Testis (tissue), 2 donors: ENCODE measurements at regions not wholly inside any gene's neighbourhood (a gene's known extent, or its start where the extent isn't known, plus 50 kb on each side); places are given as distances from the start of the nearest gene placed in this dataset.

Experiments used
- POLR2A ChIP-seq: fragments of 450-650 bp; IDR thresholded peaks from one replicate; pipeline ENCODE4 v1.6.1; 2017; ENCODE audit warnings: antibody characterized with exemption, mild to moderate bottlenecking, moderate library complexity
- TF ChIP-seq, protein P1 (sequence below), 3 experiments: fragments of 450-650 bp in 2 of 3; fragments of 200-600 bp in 1 of 3; sonication (generic) in 1 of 3; IDR thresholded peaks; one replicate each; pipeline ENCODE4 v1.5.1; 2016 to 2019; ENCODE audit warnings: antibody characterized with exemption in 3 of 3, mild to moderate bottlenecking in 2 of 3, moderate library complexity in 1 of 3

DNA sequence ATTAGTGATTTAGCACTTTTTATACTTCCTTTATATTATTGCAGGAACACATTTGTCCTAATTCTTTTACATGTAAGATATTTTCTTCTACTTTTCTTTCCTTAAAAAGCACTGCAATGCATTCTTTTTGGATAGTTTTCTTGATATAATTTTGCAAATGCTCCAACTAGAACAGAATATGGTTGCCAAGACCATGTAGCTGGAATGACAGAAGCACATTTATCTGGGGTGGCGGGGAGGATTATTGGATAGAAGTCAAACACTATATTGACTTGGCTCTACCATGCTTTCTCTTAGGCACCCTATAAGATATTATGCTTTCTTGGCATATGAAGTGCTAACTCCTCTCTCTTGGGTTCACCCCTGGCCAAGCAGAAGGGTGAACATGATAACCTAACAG lies 983.5 kb downstream of the FAT4 start:
- TF ChIP-seq, protein P1, sequence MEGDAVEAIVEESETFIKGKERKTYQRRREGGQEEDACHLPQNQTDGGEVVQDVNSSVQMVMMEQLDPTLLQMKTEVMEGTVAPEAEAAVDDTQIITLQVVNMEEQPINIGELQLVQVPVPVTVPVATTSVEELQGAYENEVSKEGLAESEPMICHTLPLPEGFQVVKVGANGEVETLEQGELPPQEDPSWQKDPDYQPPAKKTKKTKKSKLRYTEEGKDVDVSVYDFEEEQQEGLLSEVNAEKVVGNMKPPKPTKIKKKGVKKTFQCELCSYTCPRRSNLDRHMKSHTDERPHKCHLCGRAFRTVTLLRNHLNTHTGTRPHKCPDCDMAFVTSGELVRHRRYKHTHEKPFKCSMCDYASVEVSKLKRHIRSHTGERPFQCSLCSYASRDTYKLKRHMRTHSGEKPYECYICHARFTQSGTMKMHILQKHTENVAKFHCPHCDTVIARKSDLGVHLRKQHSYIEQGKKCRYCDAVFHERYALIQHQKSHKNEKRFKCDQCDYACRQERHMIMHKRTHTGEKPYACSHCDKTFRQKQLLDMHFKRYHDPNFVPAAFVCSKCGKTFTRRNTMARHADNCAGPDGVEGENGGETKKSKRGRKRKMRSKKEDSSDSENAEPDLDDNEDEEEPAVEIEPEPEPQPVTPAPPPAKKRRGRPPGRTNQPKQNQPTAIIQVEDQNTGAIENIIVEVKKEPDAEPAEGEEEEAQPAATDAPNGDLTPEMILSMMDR (IDR thresholded peaks at IDR 0.05): no peak
- TF ChIP-seq POLR2A: no peak
